Globus pallidus (tissue), 1 donor: ENCODE measurements at regions not wholly inside any gene's neighbourhood (a gene's known extent, or its start where the extent isn't known, plus 50 kb on each side); places are given as distances from the start of the nearest gene placed in this dataset.

Experiments used
- DNase-seq: peaks from one replicate; pipeline ENCODE4 v3.0.0-alpha.2; 2015; ENCODE audit warnings: low spot score

GRCh38 chr16:6200271-6200670, 1102.7 kb upstream of the EEF2KMT start:
- no peak for DNase-seq

GRCh38 chr16:6195966-6196365, 1098.4 kb upstream of the EEF2KMT start:
- DNase-seq: no peak

- DNase-seq: no peak
Observed at GRCh38 chr16:6193718-6194117, 1096.1 kb upstream of the EEF2KMT start.

- DNase-seq: no peak
Observed at GRCh38 chr16:6192984-6193383, 1095.4 kb upstream of the EEF2KMT start.

GRCh38 chr16:6192532-6192931, 1094.9 kb upstream of the EEF2KMT start:
- no peak for DNase-seq

GRCh38 chr16:6190776-6191175, 1093.2 kb upstream of the EEF2KMT start:
- DNase-seq: no peak

GRCh38 chr16:6189216-6189615, 1091.6 kb upstream of the EEF2KMT start:
- DNase-seq: peak; percentile 26

GRCh38 chr16:6177616-6178180, 1080.1 kb upstream of the EEF2KMT start:
- DNase-seq: no peak

GRCh38 chr16:6170022-6170421, 1072.4 kb upstream of the EEF2KMT start:
- DNase-seq: no peak

GRCh38 chr16:6165330-6165979, 1067.9 kb upstream of the EEF2KMT start:
- no peak for DNase-seq

- DNase-seq: no peak
Observed at GRCh38 chr16:6160871-6161270, 1063.3 kb upstream of the EEF2KMT start.

GRCh38 chr16:6160303-6160702, 1062.7 kb upstream of the EEF2KMT start:
- DNase-seq: no peak

- DNase-seq: no peak
Observed at GRCh38 chr16:6157806-6158205, 1060.2 kb upstream of the EEF2KMT start.

- DNase-seq: no peak
Observed at GRCh38 chr16:6155271-6155670, 1057.7 kb upstream of the EEF2KMT start.

GRCh38 chr16:6153901-6154300, 1056.3 kb upstream of the EEF2KMT start:
- no peak for DNase-seq

- DNase-seq: no peak
Observed at GRCh38 chr16:6149031-6149430, 1051.4 kb upstream of the EEF2KMT start.

- DNase-seq: no peak
Observed at GRCh38 chr16:6148361-6148760, 1050.8 kb upstream of the EEF2KMT start.

- no peak for DNase-seq
Observed at GRCh38 chr16:6146874-6147425, 1049.4 kb upstream of the EEF2KMT start.

- DNase-seq: no peak
Observed at GRCh38 chr16:6146356-6146755, 1048.8 kb upstream of the EEF2KMT start.

GRCh38 chr16:6144463-6144862, 1046.9 kb upstream of the EEF2KMT start:
- no peak for DNase-seq

- no peak for DNase-seq
Observed at GRCh38 chr16:6143020-6143419, 1045.4 kb upstream of the EEF2KMT start.

- no peak for DNase-seq
Observed at GRCh38 chr16:6133009-6133557, 1035.5 kb upstream of the EEF2KMT start.

- DNase-seq: peak; percentile 5
Observed at GRCh38 chr16:6132121-6132520, 1034.5 kb upstream of the EEF2KMT start.
